Activated CD4-positive, alpha-beta T cell treated with anti-CD3 and anti-CD28 coated beads, Interleukin-2, Interleukin-4, amounts not matched to agents 100 ng/mL and 50 ng/mL, durations not matched to agents 16 hours and 8 hours (primary cell): ENCODE measurements at regions not wholly inside any gene's neighbourhood (a gene's known extent, or its start where the extent isn't known, plus 50 kb on each side); places are given as distances from the start of the nearest gene placed in this dataset.
"Not testable (repeated sequence)": the region's sequence is repeated elsewhere in the genome, so short reads cannot be mapped to it uniquely, and the experiment has no call there.

Source experiments
- DNase-seq: peaks from one replicate; pipeline ENCODE4 v3.0.0-alpha.2; 2020; ENCODE audit warnings: low spot score

- not testable (repeated sequence) for DNase-seq
These were observed 676.4 kb upstream of the ZNF337 start for GRCh38 chr20:26373066-26373465.

GRCh38 chr20:26354511-26354910 is 657.9 kb upstream of the ZNF337 start:
- no peak for DNase-seq

GRCh38 chr20:26347396-26347795 is 650.7 kb upstream of the ZNF337 start:
- no peak for DNase-seq

- DNase-seq: not testable (repeated sequence)
These were observed 643.9 kb upstream of the ZNF337 start for GRCh38 chr20:26340460-26341065.

DNA sequence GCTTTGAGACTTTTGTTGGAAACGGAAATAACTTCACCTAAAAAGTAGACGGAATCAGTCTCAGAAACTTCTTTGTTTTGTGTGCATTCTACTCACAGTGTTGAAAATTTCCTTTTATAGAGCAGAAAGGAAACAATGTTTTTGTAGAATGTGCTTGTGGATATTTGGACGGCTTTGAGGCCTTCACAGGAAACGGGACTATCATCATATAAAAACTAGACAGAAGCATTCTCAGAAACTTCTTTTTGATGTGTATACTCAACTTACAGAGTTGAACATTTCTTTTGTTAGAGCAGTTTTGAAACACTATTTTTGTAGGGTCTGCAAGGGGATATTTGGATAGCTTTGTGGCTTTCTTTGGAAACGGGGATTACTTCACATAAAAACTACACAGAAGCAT is 627.5 kb upstream of the ZNF337 start:
- no peak for DNase-seq

GRCh38 chr20:26315054-26315453 is 618.4 kb upstream of the ZNF337 start:
- no peak for DNase-seq

DNA sequence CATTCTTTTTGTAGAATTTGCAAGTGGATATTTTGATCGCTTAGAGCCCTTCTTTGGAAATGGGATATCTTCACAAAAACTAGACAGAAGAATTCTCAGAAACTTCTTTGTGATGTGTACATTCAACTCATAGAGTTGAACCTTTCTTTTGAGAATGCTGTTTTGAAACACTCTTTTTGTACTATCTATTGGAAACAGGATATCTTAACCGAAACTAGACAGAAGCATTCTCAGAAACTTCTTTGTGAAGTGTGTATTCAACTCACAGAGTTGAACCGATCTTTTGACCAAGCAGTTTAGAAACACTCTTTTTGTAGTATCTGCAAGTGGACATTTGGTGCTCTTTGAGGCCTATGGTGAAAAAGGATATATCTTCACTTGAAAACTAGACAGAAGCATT is 613.1 kb upstream of the ZNF337 start:
- DNase-seq: not testable (repeated sequence)

DNA sequence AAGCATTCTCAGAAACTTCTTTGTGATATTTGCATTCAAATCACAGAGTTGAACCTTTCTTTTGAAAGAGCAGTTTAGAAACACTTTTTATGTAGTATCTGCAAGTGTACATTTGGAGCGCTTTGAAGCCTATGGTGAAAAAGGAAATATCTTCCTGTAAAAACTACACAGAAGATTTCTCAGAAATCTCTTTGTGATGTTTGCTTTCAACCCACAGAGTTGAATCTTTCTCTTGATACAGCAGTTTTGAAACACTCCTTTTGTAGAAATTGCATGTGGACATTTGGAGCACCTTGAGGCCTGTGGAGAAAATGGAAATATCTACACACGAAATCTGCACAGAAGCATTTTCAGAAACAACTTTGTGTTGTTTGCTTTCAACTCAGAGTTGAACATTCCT is 612.3 kb upstream of the ZNF337 start:
- DNase-seq: no peak

DNA sequence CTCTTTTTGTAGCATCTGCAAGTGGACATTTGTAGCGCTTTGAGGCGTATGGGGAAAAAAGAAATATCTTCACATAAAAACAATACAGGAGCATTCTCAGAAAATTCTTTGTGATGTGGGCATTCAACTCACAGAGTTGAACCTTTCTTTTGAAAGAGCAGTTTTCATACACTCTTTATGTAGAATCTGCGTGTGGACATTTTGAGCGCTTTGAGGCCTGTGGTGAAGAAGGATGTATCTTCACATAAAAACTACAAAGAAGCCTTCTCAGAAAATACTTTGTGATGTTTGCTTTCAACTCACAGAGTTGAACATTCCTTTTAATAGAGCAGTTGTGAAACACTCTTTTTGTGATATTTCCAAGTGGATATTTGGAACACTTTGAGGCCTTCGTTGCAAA is 598.4 kb upstream of the ZNF337 start:
- DNase-seq: no peak

GRCh38 chr20:26288379-26289061 is 591.9 kb upstream of the ZNF337 start:
- DNase-seq: not testable (repeated sequence)

GRCh38 chr20:26279238-26279637 is 582.6 kb upstream of the ZNF337 start:
- no peak for DNase-seq

DNA sequence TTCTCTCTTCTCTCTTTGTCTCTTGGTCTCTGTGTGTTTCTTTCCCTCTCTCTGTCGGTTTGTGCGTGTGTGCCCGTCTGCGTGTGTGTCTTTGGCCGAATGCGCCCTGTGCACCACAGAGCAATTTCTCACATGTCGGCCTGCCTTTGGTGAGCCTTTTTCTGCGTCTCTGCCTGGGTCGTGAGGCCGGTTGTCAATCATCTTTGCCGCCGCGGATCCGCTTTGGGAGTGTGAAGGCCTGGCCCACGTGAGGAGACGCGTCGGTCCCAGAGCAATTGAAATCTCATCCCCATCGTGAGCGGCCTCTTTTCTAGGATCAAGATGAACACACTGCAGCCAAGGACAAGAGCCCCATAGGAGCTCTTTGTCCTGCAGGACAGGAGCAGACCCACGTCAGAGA is 580.7 kb upstream of the ZNF337 start:
- DNase-seq: no peak

DNA sequence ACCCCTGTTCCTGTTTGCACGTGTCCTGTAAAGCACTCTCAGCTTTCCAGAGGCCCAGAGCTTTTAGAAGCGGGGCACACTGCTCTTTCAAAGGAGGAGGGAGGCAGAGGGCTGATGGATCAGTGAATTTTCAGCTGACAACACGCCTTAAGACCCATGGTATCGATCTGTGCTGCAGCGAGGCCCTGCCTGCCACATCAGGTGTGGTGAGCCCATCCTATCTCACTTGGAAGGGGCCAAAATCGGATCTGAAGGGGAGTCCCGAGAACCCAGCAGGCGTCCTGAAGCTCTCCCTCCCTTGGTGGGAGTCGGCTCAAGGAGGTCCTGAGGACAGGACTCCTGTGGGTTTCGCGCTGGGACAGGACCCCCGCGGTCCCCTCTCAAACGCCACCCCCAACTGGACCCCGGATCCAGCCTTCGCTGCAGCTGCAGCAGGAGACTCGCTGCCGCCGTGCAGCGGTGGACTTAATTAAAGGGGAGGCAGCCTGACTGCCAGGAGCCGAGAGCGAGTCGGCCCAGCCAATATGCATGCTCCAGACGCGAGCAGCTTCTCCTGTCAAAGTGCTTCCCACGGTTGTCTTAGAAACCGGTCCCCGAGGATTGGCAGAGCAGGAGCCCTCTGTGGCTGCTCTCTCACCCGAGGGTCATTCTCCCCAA is 580.0 kb upstream of the ZNF337 start:
- no peak for DNase-seq

- DNase-seq: not testable (repeated sequence)
These were observed 572.1 kb upstream of the ZNF337 start for GRCh38 chr20:26268762-26269161.

DNA sequence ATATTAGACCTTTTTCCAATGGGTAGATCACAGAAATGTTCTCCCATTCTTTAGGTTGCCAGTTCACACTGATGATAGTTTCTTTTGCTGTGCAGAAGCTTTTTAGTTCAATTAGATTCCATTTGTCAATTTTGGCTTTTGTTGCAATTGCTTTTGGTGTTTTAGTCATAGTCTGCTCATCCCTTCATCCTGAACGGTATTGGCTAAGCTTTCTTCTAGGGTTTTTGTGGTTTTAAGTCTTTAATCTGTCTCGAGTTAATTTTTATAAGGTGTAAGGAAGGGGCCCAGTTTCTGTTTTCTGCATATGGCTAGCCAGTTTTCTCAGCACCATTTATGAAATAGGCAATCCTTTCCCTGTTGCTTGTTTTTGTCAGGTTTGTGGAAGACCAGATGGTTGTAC is 564.3 kb upstream of the ZNF337 start:
- DNase-seq: not testable (repeated sequence)

GRCh38 chr20:26252311-26252975 is 555.8 kb upstream of the ZNF337 start:
- DNase-seq: not testable (repeated sequence)

DNA sequence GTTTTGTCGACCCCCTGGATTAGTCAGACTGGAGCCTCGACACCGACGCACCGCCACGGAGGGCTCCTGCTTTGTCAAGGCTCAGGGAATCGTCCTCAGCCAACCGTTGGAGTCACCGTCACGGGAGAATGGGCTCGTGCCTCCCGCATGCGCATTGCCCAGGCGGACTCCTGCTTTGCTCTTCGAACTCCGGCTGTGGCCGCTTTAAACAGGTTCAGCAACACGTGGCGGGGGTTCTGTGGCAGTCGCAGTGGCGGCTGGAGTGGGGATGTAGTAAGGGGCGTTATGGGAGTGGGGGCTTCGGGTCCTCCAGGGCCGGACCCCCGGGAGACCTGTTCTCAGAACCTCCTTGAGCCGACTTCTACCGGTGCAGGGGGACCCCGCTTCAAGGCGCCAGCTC is 554.7 kb upstream of the ZNF337 start:
- DNase-seq: not testable (repeated sequence)

DNA sequence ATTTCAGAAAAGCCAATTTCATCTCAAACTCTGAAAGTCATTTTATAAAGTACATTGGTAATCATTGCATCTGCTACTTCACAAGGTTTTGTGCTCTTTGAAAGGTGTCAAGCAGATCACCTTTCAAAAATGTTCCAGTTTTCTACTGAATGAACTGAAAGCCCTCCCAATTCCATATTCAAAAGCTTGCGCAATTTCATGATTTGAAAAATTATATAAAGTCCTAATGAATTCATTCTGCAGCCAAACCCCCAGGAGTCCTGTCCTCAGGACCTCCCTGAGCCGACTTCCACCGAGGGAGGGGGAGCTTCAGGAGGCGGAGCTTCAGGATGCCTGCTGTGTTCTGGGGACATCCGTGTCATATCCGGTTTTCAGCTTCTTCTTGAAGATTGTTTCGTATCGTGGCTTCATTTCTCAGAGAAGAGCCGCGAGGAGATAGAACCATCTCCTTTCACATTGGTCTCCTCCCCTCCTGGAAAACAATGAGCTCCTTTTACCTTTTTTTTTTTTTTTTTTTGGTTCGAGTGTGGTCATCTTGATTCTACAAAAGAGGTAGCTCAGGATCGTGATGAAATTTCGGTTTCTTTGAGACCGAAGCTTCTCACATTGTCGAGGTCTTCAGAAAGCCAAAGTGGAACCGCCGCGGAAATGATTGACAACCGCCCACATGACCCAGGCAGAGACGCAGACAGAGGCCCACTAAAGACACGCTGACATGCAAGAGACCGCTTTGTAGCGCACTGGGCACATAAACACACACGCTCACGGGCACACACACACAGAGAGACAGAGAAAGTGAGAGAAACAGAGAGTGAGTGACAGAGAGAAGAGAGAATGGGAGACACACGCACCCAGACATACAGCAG is 553.8 kb upstream of the ZNF337 start:
- not testable (repeated sequence) for DNase-seq

DNA sequence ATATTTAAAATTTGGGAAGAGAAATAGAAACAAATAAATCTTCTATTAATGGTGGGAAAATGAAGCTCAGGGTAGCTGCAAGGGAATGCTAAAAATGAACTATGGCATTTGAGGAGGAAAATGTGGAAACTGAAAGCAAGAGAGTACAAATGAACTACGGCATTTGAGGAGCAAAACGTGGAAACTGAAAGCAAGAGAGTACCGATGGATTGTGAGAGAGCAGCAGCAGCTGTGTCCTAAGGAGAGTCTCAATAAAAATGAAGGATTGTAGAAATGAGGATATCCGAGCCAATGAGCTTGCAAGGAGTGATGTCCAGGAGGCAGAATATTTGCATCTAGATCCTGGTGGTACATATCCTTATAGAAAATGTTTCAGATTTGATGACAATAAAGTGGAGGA is 547.1 kb upstream of the ZNF337 start:
- DNase-seq: no peak

DNA sequence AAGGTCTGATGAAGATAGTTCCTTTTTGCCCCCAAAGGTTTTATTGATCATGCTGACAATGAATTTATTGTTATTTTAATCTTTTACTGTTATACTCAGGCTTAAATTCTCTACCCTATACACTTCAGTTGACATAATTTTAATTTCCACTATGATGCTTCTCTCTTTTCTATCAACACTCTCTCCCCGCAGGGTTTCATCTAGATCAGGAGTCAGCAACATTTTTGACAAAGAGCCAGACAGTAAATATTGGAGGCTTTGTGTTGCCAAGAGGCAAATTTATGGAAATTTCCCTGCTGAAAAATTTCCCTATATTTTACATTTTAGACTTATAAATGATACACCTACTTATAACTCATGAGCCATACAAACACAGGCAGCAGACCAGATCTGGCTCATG is 524.0 kb upstream of the ZNF337 start:
- not testable (repeated sequence) for DNase-seq

DNA sequence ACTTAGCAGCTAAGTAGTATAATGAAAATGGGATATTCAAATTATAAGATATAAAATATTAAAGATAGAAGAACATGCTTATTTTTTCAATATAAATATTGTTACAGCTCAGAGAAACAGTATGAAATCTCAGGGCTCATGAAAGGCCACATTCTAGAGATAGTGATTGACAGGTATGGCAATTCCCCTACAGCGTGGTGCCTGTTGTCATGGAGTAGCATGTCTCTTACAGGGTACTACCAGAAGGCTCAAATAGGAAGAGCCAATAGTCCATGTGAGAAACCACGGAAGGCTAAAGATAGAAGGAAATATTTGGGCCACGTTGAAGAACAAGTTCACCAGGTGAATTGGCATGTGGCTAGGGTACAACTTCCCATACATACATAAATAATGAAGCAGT is 522.9 kb upstream of the ZNF337 start:
- not testable (repeated sequence) for DNase-seq

DNA sequence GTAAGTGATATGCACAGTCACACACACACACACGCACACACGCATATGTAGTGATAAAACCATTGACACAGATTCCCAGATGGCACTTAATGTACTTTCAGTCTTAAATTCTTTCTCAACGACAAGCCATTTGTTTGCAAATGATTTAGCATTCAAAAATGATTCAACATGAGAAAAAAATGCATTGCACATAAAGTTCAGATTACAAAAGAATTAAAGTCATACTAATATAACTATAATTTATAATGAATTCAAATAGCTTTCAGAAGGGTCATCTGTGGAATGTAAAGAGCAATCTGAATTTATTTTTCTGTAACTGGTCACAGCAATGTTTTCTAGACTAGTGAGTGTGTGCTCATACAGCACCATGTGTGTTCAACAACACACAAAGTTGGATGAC is 521.6 kb upstream of the ZNF337 start:
- no peak for DNase-seq
